ENCODE measurements at regions not wholly inside any gene's neighbourhood (a gene's known extent, or its start where the extent isn't known, plus 50 kb on each side); places are given as distances from the start of the nearest gene placed in this dataset.

DNA sequence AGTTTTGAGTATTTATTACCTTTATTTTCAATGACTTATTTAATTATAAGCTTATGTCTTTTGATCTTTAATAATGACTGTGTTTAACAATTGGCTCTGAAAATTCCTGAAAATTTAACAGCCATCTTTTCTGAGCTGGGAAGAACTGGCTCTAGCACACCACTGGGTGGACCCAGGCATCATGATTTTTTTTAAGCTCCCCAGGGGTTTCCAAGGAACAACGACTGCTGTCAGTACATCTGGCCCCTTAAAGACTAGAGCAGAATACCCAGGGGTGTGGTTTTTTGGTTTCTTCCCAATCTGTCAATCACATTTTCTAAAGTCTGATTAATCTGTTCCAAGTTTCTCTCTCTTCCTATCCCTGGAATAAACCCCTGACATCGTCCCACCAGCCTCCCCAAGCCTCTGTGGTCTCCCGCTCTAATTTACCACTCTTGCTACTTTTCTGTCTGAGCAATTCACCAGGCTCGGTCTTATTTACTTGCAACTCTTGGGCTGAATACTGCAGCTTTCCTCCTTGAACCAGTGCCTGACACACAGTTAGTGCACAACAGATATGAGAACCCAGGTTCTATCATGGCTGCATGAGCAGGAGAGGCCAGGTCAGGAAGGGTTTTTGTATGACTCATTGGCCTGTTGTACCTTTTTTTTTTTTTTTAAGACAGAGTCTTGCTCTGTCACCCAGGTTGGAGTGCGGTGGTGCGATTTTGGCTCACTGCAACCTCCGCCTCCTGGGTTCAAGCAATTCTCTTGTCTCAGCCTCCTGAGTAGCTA is 321.9 kb downstream of the ZSWIM6 start:
- DNase-seq: no peak

DNA sequence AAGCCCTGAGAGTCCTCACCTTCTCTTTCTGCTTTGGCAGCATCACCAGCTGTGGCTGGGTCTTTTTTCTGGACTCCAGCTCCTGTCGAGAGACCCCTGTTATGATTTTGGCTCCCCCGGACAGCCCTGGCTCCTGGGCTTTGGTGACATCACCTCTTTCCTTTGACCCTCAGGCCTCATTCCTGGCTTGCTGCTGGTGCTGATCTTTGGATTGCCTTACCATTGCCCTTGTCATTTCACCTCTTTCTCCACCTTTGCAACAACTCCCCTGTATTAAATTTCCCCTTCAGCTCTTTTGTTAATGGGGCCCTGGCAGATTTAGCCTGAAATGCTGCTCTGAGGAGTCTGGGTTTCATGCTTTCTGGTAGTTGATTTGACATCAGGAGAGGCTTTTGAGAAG is 322.8 kb downstream of the ZSWIM6 start:
- DNase-seq: no peak

DNA sequence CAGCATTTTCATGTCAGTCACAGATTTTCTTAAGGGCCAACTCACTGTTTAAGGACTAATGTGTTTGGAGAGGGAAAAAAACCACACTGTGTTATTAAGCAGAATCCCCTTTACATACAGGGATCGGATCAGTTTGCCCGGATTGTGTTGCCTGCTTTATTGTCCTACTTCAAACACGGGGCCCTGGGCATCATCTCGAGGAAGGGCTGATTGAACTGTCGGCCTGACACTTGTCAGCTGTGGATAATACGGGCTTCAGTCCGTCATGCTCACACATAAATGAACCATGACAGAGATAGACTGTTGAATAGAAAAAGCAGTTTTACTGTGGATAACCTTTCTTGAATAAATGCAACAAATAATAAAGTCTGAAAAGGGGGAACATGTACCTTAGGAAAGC is 325.0 kb downstream of the ZSWIM6 start:
- DNase-seq: no peak

DNA sequence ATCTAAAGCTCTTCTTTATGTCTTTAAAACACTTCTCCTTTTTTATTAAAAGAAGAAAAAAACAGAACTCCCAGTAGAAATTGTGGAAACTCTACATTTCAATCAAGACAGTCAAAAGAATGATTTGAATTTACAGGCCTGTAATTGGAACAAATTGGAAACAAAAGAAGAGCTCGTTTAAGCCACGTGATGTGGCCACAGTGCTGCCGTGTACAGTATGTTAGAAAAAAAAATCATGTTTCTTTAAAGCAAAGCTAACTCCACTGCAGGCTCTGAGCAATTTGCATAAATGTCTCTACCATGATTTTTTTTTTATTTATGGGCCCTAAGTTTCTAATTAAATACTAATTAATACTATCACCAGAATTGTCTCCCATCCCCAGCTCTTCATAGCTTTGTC is 325.6 kb downstream of the ZSWIM6 start:
- no peak for DNase-seq

DNA sequence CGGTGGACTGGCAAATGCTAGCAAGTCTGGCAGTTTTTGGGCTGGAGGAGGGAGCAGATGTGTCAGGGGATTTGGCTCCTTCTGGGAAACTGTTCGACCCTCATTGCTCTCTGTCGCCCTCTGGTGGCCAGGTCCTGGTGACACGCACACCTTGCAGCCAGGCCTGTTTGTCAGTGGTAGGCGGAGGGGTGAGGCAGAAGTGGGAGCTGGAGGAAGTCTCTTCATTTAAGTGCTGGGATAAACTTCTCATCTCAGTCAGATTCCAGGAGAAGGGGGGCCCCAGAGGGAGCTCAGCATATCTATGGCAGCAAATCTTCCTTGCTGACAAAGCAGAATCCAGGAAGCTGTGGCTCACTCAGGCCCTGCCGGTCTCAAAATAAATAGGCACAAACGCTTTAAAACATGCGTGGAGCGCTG is 326.5 kb downstream of the ZSWIM6 start:
- peak; percentile 56 for DNase-seq

DNA sequence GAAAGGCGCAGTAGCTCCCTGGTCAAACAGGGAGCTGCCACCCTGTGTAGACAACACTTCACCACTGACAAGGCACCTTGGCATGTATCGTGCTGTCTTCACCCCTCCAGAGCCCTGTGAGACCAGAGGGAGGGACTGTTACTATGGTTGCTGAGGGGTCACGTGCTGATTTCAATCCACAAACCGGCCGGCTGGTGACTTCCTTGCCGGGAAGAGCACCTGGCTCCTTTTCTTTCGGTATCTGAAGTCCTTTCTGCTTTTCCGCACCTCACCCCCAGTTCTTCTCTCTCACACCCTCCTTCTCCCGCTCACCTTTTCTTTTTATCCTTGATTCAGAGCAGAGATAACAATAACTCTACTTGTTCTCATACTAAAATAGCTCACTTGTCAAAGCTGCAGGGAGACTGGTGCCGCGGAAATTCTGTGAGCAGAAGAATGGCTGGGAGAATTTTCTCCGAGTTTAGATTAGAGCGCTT is 327.2 kb downstream of the ZSWIM6 start:
- no peak for DNase-seq

DNA sequence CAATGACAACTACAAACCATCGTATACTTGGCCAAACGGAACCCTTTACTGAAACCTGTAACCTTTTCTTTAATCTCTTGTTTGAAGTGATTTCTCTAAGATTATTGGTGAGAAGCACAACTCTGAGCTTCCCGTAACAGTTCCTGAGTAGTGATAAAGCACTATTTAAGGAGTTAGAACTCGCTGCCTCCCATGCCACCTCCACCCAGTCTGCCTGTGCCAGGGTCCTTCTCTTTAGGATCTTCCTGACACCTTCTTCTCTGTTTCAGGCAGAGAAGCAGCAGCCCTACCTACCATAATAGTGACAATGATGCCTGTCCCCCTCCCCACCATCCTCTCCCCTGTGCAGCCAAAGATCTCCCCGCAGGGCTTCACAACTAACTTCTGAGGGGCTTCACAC is 330.6 kb downstream of the ZSWIM6 start:
- no peak for DNase-seq

DNA sequence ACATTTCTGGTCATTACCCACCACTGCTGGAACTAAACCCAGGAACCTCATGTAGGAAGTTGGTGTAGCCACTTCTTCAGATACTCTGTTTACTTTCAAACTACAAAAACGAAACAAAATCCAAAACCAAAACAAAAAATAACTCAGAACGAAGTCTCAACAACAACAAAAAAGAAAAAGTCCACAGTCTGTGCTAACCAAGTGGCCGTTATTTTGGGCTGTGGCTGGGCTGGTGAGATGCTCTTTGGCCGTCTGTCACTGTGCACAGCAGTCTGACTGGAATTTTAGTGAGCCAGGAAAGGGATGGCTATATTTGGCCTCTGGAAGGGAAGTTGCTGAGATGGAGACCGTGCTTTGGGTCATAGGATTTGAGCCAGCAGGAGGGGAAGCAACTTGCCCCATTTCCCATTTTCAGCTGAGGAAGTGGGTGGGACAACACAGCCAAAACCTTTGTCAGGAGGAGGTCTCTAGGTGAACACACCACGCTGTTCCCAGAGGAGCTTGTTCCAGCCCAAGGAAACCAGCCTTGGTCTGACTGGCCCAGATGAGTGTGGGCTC is 334.1 kb downstream of the ZSWIM6 start:
- DNase-seq: no peak

DNA sequence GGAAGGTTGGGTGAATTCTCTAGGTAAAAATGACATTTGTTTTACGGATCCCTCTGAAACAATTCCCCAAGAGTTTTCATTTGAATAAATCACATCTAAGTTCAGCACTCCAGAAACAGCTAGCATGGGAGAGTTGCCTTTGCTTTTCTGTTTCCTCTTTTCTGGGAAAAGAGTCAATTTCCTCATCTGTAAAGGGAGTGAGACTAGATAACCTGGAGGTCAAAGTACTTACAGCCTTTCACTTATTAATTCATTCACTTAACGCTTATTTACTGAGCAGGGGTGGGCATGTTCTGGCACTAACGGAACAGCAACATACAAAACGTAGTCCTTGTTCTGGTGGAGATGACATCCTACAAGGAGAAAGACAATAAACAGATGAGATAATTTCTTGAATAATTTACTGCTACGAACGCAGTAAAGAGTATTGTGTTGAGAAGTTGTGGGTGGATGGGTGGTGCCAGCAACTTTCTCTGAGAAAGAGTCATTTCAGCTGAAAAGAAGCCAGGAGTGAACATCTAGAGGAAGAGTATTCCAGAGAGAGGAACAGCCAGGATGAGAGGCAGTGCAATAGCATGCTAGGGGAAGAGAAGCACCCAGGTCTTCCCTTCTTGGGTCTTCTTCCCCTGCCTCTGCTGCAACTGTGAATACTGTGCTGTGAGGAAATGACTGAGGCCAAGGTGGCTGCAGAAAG is 335.6 kb downstream of the ZSWIM6 start:
- no peak for DNase-seq

DNA sequence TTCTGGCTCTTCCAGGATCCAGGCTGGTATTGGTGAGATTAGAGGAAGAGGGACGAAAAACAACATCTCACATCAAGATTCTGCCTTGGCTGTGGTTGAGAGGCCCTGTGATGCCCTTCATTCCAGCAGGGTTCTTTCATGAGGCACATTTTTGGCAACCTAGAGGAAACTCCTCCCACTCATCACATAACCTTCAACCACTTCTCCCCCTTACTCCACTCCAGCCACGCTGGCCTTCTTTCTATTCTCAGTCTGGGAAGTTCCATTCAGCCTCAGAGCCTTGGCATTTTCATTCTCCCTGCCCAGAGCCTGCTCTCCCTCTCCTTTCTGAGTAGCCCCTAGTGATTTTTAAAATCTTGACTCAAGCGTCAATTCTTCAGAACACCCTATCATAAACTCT is 337.5 kb downstream of the ZSWIM6 start:
- no peak for DNase-seq

DNA sequence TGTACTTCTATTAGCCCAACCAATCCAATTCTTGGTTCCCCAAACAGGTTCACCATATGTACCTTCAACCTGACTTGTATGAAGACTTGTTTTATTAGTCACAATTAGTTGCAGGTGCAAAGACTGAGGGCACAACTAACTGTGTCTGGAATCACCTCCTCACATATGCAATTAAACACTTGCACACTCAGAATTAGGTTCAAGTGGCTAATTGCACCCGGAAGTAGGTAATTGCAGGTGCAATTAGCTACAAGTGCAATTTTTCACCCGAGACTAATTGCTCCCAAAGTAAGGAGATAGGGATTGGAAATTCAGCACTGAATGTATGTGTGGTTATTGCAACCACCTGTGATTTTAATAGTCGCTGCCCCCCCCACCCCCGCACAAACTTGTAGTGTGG is 338.9 kb downstream of the ZSWIM6 start:
- no peak for DNase-seq

DNA sequence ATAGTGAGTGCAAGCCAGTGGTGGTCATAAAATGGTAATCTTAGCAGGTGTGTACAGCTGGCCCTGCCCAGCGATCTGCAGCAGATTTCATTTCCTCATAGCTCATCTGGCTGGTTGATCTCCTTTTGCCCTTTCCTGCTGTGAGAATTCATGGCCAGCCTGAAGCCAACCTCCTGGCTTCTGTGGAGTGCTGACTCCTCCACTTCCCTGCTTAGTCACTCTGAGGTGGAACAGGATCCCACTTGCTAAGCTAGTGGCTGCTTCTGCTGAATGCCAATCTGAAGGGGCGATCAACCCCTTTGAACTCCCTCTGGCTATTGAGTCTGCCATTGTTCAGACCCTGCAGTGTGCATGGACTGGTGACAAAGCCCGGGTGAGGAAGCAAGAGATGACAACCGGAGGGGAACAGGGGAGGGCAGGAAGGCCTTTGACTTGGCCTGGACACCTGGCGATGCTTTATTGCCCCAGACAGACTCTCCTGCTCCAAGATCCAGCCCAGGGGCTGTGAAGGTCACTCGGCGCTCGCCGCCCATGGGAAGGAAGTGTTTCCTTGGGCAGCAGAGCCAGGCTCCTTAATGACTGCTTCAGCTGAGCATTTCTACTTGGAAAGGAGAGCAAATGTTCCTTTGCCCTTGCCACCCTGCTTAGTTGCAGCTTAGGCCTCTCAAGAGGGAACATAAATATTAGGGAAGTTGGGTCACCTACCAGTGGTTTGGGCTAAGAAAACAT is 341.1 kb downstream of the ZSWIM6 start:
- DNase-seq: peak; percentile 37

DNA sequence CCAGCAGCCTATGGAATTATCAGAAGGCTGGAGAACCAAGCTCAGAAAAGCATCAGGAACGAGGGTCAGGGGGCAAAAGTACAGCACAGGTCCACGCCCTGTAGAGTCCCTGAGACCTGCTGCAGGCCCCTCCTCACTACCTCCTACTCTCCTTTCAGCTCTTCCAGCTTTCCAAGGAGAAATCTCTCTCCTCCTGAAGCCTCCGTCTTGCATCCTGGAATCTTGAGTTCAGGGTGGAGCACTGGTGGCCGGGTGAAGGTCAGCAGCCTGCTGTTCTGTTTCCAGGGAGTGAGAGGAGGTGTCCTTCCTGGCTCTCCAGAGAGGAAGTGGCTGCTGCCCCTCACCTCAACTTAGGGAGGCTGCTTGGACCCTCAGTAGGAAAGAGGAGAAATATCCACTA is 342.3 kb downstream of the ZSWIM6 start:
- DNase-seq: no peak

DNA sequence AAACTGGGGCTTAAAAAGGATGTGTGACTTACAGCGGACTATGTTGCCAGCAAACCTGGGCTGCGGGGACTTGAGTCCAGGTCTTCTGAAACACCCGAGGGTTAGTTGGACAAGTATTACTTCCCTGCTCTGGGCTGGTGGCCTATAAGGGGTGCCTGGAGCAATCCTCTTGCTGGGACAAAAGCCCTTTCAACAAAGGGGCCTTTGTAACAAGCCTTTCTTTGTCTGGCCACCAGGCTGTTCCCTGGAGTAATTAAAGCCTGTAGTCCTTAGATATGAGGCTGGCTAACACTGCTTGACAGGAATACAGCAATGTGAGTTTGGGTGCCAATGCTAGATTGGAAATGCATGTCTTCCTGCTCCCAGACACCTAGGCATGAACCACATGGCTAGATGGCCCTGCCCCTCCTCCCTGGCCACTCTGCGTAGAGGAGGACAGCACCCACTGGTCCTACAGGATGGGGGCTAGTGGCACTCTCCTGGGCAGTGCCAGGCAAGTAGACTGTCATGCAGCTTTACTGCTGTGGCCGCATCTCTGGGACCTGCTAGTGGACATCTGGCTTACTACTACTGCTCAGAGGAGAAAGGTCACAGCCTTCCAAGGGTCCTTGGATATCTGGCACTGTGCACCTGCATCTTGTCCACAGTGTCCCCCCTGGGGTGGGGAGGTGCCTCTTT is 343.1 kb downstream of the ZSWIM6 start:
- DNase-seq: no peak

DNA sequence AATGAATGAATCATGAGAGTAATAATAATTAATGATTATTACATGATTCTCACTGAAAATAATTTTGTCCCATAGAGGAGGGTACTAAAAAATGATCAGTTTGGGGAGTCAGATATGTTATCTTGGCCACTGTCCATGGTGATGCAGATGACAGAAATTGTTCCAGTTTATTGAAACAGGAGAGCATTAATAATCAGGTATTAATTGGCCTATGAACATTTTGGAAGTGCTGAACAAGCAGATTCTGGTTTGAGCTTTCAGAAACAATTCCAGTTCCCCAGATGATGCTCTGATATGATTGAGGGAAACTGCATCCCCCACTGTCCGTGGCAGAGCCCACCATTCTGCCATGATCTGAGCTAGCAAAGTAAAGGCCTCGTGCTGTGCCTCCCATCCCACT is 345.2 kb downstream of the ZSWIM6 start:
- no peak for DNase-seq

DNA sequence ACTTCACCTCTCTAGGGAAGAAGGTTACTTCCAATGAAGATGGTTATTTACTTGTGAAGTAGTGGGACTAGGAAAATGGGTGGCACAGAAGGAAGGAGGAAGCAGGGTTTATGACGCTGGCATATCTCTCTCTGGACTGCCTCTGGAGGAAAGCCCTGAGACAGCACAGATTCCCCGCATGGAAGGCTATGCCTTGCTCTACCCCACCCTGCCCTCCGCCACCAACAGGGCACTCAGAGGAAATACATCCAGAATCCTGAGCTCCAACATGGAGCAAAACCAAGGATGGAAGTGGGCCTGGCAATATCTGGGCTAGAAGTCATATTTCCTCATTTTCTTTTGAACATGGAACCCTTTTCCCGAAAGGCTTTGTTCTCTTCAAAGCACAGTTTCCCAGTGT is 346.9 kb downstream of the ZSWIM6 start:
- DNase-seq: no peak

DNA sequence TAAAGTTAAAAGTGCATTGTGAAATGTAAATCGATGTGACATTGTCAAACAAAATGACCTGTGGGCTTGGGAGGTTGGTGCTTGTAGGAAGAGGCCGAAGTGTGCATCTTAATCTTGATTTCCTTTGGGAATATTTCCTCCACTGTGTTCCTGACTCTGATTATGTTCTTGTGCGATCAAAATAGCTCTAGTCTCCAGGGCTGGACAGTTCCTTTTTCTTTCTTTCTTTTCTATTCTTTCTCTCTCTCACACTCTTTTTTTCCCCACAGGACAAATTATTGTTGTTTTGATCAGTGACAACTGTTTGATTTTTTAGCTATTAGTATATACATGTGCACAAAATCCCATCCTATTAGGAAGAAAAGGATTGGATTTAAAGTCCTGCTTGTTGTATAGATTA is 347.5 kb downstream of the ZSWIM6 start:
- no peak for DNase-seq

DNA sequence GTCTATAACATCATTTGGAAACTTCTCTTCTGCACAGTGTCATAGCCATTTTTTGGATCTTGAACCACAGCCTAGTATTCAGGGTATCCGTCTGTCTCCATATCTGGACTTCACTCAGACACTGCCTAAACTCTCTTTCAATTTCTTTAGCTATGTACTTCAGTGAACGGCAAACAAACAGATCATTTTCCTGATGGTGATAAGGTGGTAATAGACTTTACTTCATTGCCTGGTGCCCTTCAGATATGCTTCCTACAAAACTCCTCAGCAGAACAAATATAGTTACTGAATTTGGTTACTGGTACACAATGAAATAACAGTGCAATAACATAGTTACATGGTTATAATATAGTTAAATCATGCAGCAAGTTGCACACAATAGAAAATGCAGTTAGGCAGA is 348.2 kb downstream of the ZSWIM6 start:
- no peak for DNase-seq

DNA sequence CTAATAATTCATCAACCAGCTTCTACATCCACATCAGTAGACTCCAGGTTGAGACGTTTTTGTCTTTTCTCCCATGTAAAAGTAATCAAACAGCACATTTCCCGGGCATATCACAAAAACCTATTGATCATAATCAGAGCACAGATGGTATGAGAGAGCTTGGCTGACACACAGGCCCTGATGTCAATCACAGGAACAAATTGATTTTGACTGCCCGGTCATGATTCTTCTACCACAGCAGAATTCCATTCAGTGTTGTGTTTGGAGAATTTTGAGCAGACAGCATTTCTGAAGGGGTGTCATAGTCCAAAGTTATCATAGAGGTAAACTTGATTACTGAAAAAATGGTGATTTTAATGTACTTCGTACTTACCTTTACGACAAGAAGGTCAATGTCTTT is 351.1 kb downstream of the ZSWIM6 start:
- no peak for DNase-seq

DNA sequence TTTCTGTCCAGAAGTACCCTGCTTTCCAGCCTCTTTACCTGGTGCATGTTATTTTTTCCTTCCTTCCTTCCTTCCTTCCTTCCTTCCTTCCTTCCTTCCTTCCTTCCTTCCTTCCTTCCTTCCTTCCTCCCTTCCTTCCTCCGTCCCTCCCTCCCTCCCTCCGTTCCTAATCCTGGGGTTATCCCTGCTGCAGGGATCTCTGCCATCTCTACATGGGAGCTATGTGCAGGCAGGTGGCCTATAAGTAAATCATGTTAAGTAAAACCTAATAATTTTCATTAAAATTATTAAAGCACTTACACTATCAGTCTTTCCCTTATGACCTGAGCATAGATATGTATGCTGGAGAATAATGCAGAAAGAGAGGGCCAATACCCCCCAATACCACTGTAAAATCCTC is 351.9 kb downstream of the ZSWIM6 start:
- no peak for DNase-seq

DNA sequence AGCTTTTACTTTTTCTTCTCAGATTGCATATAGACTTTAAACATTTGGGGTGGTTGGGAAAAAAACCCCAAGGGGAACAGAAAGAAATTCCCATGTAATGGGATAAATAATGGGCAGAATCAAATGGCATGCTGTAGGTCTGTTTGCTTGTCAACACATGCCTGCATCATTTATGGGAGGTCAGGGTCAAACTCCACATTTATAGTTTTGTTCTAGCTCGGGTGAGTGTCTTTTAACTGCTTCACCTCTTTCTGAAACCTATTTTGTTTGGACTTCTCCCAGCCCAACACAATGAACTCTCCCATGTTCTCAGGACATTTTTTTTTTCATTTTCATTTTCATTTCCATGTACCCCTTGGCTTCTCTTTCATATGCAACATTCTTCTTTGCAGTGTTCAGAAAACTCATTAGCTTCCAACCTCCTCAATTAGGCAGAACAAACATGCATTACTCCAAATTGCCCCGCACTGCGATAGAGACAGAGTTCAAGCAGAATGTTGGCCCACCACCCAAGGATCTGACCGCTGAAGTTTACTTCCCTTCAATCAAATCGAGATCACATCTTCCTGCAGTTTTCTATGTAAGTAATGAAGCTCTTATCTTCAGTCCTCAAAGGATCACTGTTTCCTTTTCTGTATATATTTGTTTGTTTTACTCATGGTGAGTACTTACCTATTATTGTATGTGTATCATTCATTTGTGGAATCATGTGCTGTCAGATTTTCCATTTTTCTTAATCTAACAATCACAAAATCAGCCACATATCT is 354.6 kb downstream of the ZSWIM6 start:
- DNase-seq: no peak

DNA sequence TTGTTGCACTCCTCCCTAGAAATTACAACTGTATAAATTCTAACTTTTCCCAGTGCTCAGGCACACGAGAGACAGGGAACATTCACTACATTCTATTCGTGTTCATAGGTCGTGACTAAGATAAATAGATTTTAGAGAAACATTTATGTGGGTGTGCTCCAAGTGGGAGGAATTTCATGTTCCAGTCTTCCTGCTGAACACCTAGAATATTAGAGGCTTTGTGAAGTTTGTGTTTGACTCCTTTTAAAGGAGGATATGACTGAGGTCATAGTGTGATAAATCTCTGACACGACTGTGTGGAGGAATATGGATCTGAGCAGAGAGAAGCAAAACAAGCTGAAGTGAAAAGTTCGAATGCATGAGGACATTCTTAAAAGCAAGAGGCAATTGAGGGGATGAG is 355.3 kb downstream of the ZSWIM6 start:
- no peak for DNase-seq
